ENCODE measurements at regions not wholly inside any gene's neighbourhood (a gene's known extent, or its start where the extent isn't known, plus 50 kb on each side); places are given as distances from the start of the nearest gene placed in this dataset.

- no peak for DNase-seq (ENCODE audit: low read depth in 2 of 2)
Observed at GRCh38 chr4:167475951-167476350, 241.7 kb upstream of the SPOCK3 start.

- DNase-seq (ENCODE audit: low read depth in 2 of 2): no peak
Observed at GRCh38 chr4:167492007-167492406, 257.7 kb upstream of the SPOCK3 start.

DNA sequence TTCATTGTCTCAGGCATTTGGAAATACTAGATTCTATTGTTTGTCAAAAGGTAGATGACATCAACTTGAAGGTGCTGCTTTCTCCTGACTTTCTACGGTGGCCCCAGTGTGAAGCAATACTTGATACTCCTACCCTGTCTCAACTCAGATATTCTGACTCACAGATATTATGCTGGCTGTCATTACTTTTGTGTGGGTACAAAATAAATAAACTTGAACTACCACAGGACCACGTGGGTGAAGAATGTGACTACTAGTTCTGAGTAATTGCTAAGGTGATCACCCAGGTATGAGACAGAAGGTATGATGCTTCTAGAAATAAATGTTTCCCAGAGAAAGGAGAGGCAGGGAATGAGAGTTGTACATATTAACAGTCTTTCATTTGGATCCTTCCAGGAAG lies 275.3 kb upstream of the SPOCK3 start:
- no peak for DNase-seq (ENCODE audit: low read depth in 2 of 2)

GRCh38 chr4:167524091-167524490 lies 289.8 kb upstream of the SPOCK3 start:
- no peak for DNase-seq (ENCODE audit: low read depth in 2 of 2)

DNA sequence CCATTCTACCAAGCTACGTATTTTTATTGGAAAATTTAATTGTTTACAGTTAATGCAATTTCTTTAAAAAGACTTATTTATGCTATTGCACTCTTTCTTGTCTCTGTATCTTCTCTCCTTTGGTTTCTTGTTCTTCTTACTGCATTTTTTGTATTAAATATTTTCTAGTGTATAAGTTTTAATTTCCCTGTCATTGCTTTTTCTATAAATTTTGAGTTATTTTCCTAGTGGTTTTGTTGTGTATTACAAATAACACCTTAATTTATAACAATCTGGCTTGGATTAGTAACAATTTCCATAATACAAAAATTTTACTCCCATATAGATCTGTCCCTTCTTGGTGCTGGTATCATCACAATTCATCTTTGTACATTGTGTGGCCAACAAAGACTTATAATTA lies 303.5 kb upstream of the SPOCK3 start:
- DNase-seq (ENCODE audit: low read depth in 2 of 2): no peak

GRCh38 chr4:167541286-167541685 lies 307.0 kb upstream of the SPOCK3 start:
- DNase-seq (ENCODE audit: low read depth in 2 of 2): no peak

- DNase-seq (ENCODE audit: low read depth in 2 of 2): no peak
Observed at GRCh38 chr4:167544391-167544790, 310.1 kb upstream of the SPOCK3 start.

- DNase-seq (ENCODE audit: low read depth in 2 of 2): no peak
Observed at GRCh38 chr4:167550021-167550420, 315.7 kb upstream of the SPOCK3 start.

GRCh38 chr4:167555338-167556022 lies 321.2 kb upstream of the SPOCK3 start:
- DNase-seq (ENCODE audit: low read depth in 2 of 2): no peak

DNA sequence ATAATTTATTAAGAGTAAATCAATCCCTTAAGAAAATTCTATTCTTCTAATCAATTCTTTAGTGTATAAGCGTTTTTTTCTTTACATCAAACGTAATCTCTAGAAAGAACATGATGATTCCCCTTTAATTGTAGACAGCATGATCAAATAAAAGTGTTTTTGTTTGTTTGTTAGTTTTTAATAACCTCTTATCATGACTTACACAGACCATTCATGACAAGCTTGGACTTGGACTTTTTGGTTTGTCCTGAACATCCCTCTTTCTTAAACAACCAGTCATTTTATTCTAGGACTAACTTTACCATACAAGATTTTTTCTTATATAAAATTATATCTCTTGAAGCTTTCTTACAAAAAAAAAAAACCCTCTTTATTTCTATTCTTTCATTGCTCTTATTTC lies 344.6 kb upstream of the SPOCK3 start:
- no peak for DNase-seq (ENCODE audit: low read depth in 2 of 2)

DNA sequence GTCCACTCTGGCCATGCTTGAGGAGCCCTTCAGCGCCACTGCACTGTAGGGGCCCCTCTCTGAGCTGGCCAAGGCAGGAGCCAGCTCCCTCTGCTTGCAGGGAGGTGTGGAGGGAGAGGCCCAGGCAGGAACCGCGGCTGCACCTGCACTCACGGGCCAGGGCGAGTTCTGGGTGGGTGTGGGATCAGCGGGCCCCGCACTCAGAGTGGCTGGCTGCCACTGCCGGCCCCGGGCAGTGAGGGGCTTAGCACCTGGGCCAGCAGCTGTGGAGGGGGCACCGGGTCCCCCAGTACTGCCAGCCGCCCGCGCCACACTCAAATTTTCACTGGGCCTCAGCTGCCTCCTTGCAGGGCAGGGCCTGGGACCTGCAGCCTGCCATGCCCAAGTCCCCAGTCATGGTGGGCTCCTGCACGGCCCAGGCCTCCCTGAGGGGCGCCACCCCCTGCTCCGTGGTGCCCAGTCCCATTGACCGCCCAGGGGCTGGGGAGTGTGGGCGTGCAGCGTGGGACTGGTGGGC lies 347.2 kb upstream of the SPOCK3 start:
- no peak for DNase-seq (ENCODE audit: low read depth in 2 of 2)

DNA sequence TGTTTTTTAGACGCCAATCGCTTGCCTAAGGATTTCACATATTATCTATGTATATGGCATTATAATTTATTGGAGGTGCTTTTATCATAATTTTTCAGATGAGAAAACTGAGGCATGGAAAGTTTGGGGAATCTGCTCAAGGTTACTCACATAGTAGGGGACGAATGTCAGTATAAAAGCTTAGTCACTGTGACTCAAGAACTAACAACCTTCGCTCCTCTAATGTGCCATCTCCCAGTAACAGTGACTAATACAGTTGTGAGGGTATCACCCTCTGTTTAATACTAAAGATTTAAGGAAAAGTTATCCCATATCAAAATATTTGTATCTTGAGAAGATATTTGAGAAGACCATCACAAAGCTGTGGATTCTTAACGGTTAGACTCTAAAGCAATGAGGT lies 353.1 kb upstream of the SPOCK3 start:
- DNase-seq (ENCODE audit: low read depth in 2 of 2): no peak

GRCh38 chr4:167595898-167596297 lies 361.6 kb upstream of the SPOCK3 start:
- no peak for DNase-seq (ENCODE audit: low read depth in 2 of 2)

DNA sequence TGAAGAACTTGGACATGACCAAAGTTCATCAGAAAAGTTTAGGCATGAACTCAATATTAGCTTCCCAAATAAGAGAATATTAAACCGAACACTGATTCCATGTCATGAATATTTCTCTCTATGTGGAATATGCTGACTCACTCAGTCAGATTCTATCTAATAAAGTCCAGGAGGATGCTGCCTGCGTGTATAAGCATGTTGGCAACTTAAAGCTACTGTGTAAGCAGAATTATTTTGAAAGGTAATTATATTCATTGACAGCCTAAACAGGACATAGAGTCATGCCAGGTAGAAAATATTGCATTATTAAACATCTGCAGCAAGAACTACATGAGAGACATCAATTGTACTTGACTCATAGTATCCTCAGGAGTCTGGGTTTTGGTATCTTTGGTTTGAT lies 367.9 kb upstream of the SPOCK3 start:
- DNase-seq (ENCODE audit: low read depth in 2 of 2): no peak

DNA sequence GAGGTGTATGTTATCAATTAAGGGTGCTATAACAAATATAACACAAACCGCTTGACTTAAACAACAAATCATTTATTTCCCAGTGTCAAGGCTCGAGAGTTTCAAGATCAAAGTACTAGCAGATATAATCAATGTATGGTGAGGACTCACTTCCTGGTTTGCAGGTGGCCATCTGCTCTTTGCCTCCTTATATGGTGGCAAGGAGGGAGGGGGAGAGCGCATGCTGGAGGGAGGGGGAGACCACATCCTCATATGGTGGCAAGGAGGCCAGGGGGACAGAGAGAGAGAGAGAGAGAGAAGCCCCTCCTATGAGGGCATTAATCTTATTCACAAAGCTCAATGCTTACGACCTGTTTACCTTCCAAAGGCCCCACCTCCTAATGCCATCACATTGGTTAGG lies 372.3 kb upstream of the SPOCK3 start:
- DNase-seq (ENCODE audit: low read depth in 2 of 2): no peak

DNA sequence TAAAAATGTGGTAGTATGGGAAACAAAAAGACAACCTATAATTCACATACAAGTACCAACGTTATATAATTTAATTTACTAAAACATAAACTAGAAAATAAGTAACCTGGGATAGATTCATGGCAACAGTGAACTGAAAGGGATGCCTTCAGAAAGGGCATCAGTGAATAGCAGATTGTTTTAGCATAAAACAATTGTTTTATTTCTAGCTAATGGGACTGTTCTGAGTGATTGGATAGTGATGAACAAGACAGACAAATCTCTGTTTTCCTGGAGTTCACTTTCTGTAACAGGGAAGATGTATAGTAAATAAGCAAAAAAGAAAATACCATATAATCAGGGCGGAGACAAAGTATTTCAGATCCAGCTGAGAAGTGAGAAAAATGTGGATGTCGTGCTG lies 379.1 kb upstream of the SPOCK3 start:
- no peak for DNase-seq (ENCODE audit: low read depth in 2 of 2)

DNA sequence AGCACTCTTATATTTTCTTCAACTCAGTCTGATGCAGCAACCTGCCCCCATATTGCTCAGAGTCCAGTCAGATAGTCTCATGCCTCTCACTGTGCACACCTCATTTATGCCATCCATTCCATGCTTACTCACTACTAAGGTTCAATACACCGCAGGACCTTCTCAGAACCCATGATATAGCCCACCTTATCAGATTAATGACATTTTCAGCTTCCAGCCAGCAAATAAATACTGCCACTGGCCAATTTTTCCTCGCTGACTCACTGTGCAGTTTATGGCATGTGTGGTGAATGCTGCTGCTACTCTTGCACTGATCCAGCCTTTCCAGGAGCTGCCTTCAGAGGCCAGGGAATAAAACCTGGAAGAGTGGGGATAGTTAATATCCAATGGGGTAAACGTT lies 380.6 kb upstream of the SPOCK3 start:
- DNase-seq (ENCODE audit: low read depth in 2 of 2): no peak

DNA sequence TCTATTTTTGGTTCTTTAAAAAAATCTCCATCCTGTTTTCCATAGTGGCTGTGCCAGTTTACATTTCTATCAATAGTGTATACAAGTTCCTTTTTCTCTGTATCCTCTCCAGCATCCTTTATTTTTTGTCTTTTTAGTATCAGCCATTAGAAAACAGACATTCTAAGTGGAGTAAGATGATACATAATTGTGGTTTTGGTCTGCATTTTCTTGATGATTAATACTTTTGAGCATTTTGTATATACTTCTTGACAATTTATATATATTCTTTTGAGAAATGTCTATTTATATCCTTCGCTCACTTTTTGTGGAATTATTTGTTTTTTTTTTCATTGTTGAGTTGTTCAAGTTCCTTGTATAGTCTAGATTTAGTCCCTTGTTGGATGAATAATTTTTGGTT lies 382.2 kb upstream of the SPOCK3 start:
- no peak for DNase-seq (ENCODE audit: low read depth in 2 of 2)

GRCh38 chr4:167622481-167623240 lies 388.4 kb upstream of the SPOCK3 start:
- peak in 1 of 2 donors; percentile 12 for DNase-seq (ENCODE audit: low read depth in 2 of 2)

- no peak for DNase-seq (ENCODE audit: low read depth in 2 of 2)
Observed at GRCh38 chr4:167623241-167623572, 388.9 kb upstream of the SPOCK3 start.

- DNase-seq (ENCODE audit: low read depth in 2 of 2): no peak
Observed at GRCh38 chr4:167629272-167629671, 395.0 kb upstream of the SPOCK3 start.

GRCh38 chr4:167642250-167642649 lies 408.0 kb upstream of the SPOCK3 start:
- no peak for DNase-seq (ENCODE audit: low read depth in 2 of 2)

DNA sequence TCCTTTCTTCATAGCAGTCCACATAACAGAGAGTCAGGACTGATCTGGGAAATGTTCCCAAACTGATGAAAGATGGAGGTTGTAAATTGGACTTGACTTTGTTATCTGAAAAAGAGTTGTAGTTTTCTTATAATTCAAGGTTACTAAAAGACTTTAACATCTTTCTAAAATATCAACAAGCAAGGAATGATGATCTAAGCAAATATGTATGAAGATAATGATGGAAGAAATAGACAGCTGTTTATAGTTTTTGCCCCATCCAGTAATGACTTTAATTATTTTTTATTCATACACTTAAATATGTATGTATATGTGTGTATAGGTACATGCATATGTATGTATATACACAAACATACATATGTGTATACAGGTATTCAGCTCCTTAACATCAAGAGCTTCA lies 411.1 kb upstream of the SPOCK3 start:
- DNase-seq (ENCODE audit: low read depth in 2 of 2): no peak

GRCh38 chr4:167652267-167652666 lies 418.0 kb upstream of the SPOCK3 start:
- DNase-seq (ENCODE audit: low read depth in 2 of 2): no peak

All from stimulated activated CD4-positive, alpha-beta T cell treated with anti-CD3 and anti-CD28 coated beads, Interleukin-1b, Interleukin-23, amount 100 ng/mL, for 4 hours (primary cell).